ENCODE measurements at regions not wholly inside any gene's neighbourhood (a gene's known extent, or its start where the extent isn't known, plus 50 kb on each side); places are given as distances from the start of the nearest gene placed in this dataset.

DNA sequence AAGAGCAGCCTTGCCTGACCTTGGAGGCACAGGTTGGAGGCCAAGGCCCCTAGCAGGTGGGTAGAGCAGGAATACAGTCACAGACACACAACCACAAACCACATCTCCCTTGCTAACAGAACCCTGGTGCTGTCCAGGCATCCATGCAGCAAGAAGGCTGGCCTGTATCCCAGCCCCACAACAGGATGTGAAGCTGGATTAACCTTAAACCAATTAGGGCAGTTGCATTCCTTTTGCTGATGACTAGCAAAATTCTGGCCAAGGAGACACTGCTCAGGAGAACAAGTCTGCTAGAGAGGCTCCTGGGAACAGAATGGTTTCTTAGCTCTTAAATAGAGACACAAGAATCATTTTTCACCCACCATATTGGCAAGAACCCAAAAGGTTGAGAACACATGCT lies 97.8 kb downstream of the C5orf15 start:
- no peaks in the 10 kb centered on the region for H3K36me3 ChIP-seq (ENCODE audit: low read depth, missing control alignments)
- H3K27me3 ChIP-seq = no peaks in the 10 kb centered on the region
- H3K4me1 ChIP-seq = peaks cover 6% of the 10 kb centered on the region
- TF ChIP-seq CTCF (IDR thresholded peaks at IDR 0.05) (no peak), POLR2A (IDR thresholded peaks at IDR 0.05) (no peak)
- DNase-seq = peak; percentile 21
- no peak overlapping the region for H3K4me3 ChIP-seq
- intact Hi-C loops (cut with DNase I; ENCODE audit: low total_unique reads) = no loop called here
- H3K9me3 ChIP-seq = no peaks in the 10 kb centered on the region
- no peak overlapping the region for H3K27ac ChIP-seq

DNA sequence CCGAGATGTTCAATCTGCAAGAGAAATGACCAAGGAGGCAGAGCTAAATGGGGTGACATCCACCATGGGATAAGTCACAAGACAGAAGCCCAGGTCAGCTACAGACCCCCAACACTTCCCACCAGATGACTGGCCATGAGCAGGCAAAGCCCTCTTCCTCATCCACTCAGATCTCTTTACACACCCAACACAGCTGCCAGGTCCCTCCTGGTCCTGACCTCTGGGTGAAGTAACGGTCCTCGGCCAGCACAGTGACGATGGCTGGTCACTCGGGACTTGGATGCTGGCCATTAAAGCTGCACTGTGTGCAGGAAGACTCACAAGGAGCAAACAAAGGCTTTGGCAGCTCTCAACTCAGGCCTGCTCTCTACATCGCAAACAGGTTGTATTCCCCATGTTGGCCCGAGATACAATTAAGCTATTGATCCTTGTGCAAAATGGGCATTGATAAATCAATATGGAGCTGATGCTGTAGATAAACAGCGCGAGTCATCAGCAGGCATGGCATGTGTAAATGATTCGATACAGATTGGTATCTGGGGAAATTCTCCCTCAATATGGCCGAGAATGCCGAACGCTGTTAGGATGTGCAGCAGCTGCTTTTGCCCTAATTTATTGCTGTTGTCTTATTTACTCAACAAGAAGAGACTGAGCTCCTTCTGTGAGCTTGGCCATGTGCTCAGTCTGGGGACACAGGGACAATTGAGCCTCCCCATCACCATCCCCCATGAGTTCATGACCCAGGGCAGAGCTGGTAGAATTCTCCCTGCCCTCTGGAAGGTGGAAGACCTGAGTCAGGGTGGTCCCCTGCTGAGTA lies 98.7 kb downstream of the C5orf15 start:
- DNase-seq = peak; percentile 21
- Histone ChIP-seq H3K27me3 (no peaks in the 10 kb centered on the region), H3K4me1 (peaks cover 6% of the 10 kb centered on the region), H3K9me3 (no peaks in the 10 kb centered on the region), H3K4me3 (no peak overlapping the region), H3K36me3 (ENCODE audit: low read depth, missing control alignments) (no peaks in the 10 kb centered on the region), H3K27ac (no peak overlapping the region)
- intact Hi-C loops (cut with DNase I; ENCODE audit: low total_unique reads) = no loop called here
- TF ChIP-seq POLR2A (IDR thresholded peaks at IDR 0.05) = no peak
- WGBS, 2 donors = 67 to 70% methylated on average over 12 to 13 of the region's 13 CpGs

DNA sequence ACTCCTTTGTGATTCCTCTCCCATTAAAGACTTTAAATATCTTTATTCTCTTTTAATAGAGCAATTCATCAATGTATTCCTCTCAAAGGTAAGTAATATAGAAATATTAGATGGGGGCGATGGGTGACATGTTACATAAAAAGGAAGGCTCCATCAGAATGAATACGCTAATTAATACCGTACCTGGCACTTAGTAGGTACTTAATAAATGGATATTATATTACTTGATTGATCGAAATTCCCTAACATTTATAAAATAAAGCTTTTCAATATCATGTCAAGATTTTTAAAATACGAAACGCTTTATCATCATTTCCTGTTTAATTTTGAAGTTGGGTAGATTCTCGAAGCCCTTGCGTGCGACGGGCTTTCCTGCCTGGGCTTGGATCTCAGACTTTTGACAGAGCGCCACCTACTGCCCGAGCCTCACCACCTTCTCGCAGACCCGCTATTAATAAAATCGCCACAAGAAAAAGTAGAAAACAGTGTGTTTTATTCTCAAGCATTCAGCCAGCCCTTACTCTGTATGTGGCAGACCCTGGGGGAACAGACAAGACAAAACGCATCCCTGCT lies 99.4 kb downstream of the C5orf15 start:
- Histone ChIP-seq H3K27ac (no peak overlapping the region), H3K9me3 (no peaks in the 10 kb centered on the region), H3K4me1 (peaks cover 6% of the 10 kb centered on the region), H3K27me3 (no peaks in the 10 kb centered on the region), H3K36me3 (ENCODE audit: low read depth, missing control alignments) (no peaks in the 10 kb centered on the region), H3K4me3 (no peak overlapping the region)
- intact Hi-C loops (cut with DNase I; ENCODE audit: low total_unique reads) = no loop called here
- TF ChIP-seq CTCF (IDR thresholded peaks at IDR 0.05) (peak; percentile 50 to 81 (median 75)), POLR2A (IDR thresholded peaks at IDR 0.05) (no peak)
- WGBS, 2 donors = 18% methylated on average over 16 of the region's 16 CpGs
- peak; percentile 91 for DNase-seq

- Histone ChIP-seq H3K27ac (no peak overlapping the region), H3K27me3 (no peaks in the 10 kb centered on the region), H3K9me3 (no peaks in the 10 kb centered on the region), H3K36me3 (ENCODE audit: low read depth, missing control alignments) (no peaks in the 10 kb centered on the region), H3K4me3 (no peak overlapping the region), H3K4me1 (peaks cover 6% of the 10 kb centered on the region)
- TF ChIP-seq CTCF (IDR thresholded peaks at IDR 0.05) (no peak), POLR2A (IDR thresholded peaks at IDR 0.05) (no peak)
- no peak for DNase-seq
- WGBS, 2 donors = 85 to 90% methylated on average over 9 to 10 of the region's 10 CpGs
- intact Hi-C loops (cut with DNase I; ENCODE audit: low total_unique reads) = no loop called here
Observed at GRCh38 chr5:133867851-133868545, 100.4 kb downstream of the C5orf15 start.

DNA sequence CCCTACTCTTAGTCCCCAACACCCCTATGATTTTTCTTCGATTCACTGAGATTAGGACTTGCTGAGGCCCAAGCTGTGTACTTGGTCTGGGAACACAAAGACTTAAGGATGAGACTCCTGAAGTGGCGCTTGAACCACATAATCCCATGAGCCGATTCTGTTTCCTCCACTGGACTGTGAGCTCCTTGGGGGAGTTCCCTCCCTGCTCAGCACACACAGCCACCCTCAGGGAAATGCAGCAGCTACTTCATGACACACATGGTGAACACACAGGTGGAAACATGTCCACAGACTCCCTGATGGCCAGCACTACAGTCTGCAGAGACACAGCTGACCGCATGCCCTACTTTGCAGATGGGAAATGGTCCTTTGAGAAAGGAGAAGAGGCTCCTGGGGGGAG lies 101.1 kb downstream of the C5orf15 start:
- Histone ChIP-seq H3K4me3 (no peak overlapping the region), H3K4me1 (peaks cover 6% of the 10 kb centered on the region), H3K36me3 (ENCODE audit: low read depth, missing control alignments) (no peaks in the 10 kb centered on the region), H3K27me3 (no peaks in the 10 kb centered on the region), H3K9me3 (no peaks in the 10 kb centered on the region), H3K27ac (no peak overlapping the region)
- intact Hi-C loops (cut with DNase I; ENCODE audit: low total_unique reads) = no loop called here
- DNase-seq = no peak
- TF ChIP-seq POLR2A (IDR thresholded peaks at IDR 0.05) (no peak), CTCF (IDR thresholded peaks at IDR 0.05) (no peak)
- WGBS, 2 donors = 75 to 92% methylated on average over 4 of the region's 4 CpGs

All from testis (tissue), 2 donors.